ENCODE measurements at regions not wholly inside any gene's neighbourhood (a gene's known extent, or its start where the extent isn't known, plus 50 kb on each side); places are given as distances from the start of the nearest gene placed in this dataset.

DNA sequence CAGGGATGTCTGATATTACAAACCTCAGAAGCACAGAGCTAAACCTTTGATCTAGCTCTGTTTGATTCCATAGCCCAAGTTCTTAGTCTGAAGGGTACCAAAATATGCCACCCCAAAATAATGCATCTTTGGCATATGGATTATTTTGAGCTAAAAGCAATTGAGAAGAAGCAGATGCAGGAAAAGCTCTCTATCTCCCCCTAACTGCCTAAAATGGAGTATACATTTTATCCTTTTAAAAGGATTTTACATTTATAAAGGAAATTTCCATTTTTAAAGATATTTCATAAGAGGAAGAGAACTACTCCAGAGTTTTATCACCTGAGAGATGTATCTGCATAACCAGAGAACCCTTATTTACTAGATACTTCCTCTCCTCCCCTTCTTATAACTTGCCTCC is 158.7 kb downstream of the ZNF674 start:
- no peak for DNase-seq (ENCODE audit: low read depth)
- H3K4me3 ChIP-seq (ENCODE audit: low read length) = no peak overlapping the region
- TF ChIP-seq CTCF (conservative IDR thresholded peaks at IDR 0.05; ENCODE audit: low read depth, low read length) = peak; percentile 44

- no peak overlapping the region for H3K4me3 ChIP-seq (ENCODE audit: low read length)
- no peak for DNase-seq (ENCODE audit: low read depth)
- no peak for TF ChIP-seq CTCF (conservative IDR thresholded peaks at IDR 0.05; ENCODE audit: low read depth, low read length)
These were observed 162.2 kb downstream of the ZNF674 start for GRCh38 chrX:46383006-46383405.

DNA sequence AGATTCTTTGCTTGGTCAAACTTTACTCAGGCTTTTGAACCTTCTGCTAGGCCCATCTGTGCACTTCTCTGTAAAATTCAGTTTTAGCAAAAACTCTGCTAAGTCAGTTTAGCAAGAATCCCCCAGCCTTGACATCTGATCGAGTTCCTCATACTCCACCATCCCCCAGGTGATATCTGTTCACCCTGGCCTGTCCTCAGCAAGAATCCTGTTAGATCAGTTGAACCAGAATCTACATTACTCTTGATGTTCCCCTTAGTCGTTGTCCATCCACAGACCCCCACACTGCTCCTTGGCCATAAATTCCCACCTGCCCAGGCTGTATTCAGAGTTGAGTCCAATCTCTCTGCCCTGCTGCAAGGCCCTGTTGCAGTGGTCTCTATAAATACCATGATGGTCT is 162.6 kb downstream of the ZNF674 start:
- DNase-seq (ENCODE audit: low read depth) = no peak
- no peak overlapping the region for H3K4me3 ChIP-seq (ENCODE audit: low read length)
- TF ChIP-seq CTCF (conservative IDR thresholded peaks at IDR 0.05; ENCODE audit: low read depth, low read length) = no peak

DNA sequence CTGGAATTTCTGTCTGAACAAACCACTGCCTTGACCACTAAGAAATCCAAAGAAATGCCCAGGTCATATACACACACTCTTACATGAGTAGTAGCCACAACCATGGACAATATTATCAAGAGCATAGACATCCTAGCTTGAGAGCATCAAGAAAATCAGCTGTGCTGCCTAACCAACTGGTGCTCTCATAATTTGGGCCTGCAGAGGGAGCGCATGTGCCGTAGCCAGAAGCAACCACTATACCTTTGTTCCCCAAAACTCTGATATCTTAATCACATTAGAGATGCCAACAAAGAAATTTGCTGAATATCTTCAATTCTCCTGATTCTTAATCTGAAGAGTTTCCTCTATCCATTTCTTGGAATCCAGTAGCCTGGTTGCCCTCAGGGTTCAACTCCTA is 163.6 kb downstream of the ZNF674 start:
- DNase-seq (ENCODE audit: low read depth) = no peak
- TF ChIP-seq CTCF (conservative IDR thresholded peaks at IDR 0.05; ENCODE audit: low read depth, low read length) = peak; percentile 49

GRCh38 chrX:46380148-46380752 is 165.0 kb downstream of the ZNF674 start:
- DNase-seq (ENCODE audit: low read depth) = no peak
- no peak overlapping the region for H3K4me3 ChIP-seq (ENCODE audit: low read length)
- no peak for TF ChIP-seq CTCF (conservative IDR thresholded peaks at IDR 0.05; ENCODE audit: low read depth, low read length)

More for the DNA sequence above, 163.6 kb downstream of the ZNF674 start:
- H3K4me3 ChIP-seq (ENCODE audit: low read length) = no peak overlapping the region

DNA sequence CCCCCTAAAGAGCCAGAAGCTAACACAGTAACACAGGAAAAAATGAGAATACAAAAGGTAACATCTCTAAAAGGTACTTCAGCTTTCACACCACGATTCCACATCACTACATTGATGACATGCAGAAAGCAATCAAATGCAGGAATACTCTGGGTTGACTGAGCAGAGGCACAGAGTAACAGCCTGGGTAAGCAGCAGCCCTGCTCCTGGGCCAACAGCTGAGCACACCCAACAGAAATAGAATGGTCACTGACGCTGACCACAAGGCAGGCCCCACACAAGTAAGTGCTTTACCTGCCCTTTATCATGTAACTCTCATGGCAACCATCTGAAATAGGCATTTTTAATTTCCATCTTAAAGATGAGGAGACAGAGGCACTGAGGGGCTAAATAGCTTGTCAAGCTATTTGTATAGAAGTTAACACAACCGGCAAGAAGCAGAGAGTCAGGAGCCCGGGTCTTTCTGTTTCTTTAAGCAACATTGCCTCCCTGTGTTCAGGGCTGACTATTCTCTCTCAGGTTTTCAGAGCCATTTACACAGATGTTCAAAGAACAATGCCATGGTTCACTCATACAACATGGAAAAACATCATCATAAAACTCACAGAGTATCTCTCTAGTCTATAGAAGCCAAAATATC is 168.9 kb downstream of the ZNF674 start:
- TF ChIP-seq CTCF (conservative IDR thresholded peaks at IDR 0.05; ENCODE audit: low read depth, low read length) = peak; percentile 45
- peak; percentile 6 for DNase-seq (ENCODE audit: low read depth)
- H3K4me3 ChIP-seq (ENCODE audit: low read length) = no peak overlapping the region

DNA sequence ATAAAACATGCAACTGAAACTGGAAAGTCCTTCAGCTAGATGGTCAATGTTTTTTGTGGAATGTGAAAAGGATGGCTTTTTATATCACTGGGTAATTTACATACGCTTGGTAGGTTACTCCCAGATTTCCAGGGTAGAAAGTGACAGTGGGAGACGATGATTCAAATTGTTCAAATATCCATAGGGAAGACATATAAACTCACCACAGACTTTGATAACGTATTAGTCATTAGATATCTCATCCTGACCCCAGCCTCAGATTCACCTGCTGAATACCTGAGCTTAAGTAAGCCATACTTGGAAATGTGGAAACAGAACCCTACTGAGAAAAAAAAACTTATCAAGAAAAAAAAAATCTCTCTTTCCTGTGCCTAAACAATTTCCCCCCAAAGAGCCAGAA is 169.4 kb downstream of the ZNF674 start:
- H3K4me3 ChIP-seq (ENCODE audit: low read length) = no peak overlapping the region
- no peak for TF ChIP-seq CTCF (conservative IDR thresholded peaks at IDR 0.05; ENCODE audit: low read depth, low read length)
- no peak for DNase-seq (ENCODE audit: low read depth)
